HG03095 (cell line): ENCODE measurements at regions not wholly inside any gene's neighbourhood (a gene's known extent, or its start where the extent isn't known, plus 50 kb on each side); places are given as distances from the start of the nearest gene placed in this dataset.
"Not testable (repeated sequence)": the region's sequence is repeated elsewhere in the genome, so short reads cannot be mapped to it uniquely, and the experiment has no call there.

ENCODE experiments used
- ATAC-seq: cut with Tn5 transposase; IDR thresholded peaks from one replicate; pipeline ENCODE4 v1.9.1; 2021; ENCODE audit warnings: moderate library complexity; ENCODE audit not compliant: unreplicated experiment

DNA sequence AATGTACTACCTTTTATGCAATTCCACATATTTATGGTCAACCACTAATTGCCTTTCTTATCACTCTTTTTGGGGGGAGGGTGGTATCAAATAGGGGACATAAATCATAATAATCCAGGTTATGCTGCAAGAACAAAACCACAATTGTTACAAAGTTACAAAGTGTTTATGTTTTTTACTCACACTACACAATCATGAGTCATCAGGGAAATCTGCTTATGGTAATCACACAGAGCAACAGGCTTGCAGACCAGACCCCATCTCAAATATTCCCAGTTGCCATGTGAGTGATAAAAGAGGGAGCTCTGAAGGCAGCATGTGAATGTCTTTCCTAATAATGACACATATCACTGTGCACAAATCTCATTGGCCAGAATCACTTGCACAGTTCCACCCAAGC, 304.7 kb upstream of the TMEFF2 start:
- no peak for ATAC-seq

DNA sequence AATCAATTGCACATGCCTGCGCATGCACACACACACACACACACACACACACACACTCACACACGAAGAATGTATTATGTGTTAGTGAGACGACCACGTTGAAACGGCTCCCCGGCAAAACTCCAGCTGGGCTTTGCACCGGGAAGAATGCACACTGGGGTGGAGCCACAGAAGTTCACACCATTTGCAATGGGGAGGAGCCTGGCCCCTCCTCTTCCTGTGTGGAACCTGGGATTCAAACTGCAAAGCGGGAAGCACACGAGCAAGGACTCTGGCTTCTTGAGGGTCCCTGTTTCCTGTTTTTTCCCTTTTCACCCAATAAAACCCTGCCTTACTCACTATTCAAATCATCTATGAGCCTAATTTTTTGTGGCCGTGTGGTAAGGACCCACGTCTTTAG, 304.0 kb upstream of the TMEFF2 start:
- no peak for ATAC-seq

- not testable (repeated sequence) for ATAC-seq
These were observed 293.4 kb upstream of the TMEFF2 start for GRCh38 chr2:192488158-192488557.

DNA sequence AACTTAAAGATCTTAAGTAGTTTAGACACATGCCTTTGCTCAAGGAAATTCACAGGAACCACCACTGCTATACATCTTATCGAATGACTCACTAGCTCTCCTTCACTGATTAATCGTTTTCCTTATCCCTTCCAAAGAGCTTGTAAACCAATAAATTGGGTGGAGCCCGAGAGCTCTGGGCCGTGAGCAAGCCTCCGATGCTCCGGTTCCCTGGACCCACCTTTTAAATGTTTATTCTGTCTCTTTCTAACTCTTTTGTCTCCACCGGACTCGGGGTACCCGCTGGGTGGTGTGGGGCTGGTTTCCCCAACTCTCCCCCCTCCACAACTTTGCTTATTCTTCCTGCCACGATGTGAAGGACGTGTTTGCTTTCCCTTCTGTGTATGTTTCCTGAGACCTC, 292.9 kb upstream of the TMEFF2 start:
- ATAC-seq = no peak

- ATAC-seq = no peak
These were observed 290.2 kb upstream of the TMEFF2 start for GRCh38 chr2:192484903-192485302.

GRCh38 chr2:192480984-192481383, 286.3 kb upstream of the TMEFF2 start:
- no peak for ATAC-seq

DNA sequence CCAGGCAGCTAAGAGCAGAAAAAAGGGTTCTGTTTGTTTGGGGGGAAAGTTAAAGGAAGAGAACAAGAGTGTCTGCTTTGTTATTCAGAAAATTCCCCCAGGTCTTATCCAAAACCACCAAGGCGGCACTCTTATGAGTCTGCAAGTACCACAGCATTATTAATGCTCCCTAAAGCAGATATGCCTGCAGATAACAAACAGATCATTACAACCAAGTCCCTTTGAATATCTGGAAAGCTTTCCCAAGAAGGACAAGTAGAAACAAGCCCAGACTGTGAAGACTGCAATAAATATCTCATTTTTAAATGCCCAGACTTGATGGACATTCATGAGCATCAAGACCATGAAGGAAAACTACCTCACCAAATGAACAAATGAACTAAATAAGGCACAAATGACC, 278.6 kb upstream of the TMEFF2 start:
- ATAC-seq = no peak

DNA sequence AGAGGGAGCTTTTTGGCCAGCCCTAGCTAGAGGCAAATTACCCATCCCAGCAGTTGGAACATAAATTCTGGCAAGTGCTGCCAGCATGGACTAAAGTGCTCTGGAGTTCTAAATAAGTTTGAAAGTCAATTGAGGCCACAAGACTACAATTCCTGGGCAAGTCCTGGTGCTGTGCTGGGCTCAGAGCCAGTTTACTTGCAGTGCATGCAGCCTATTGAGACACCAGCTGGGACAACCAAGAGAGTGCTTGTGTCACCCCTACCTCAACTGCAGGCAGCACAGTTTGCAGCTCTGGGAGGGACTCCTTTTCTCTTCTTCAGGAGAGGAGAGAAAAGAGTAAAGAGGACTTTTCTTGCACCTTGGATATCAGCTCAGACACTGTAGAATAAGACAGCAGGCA, 277.2 kb upstream of the TMEFF2 start:
- no peak for ATAC-seq

GRCh38 chr2:192469612-192470011, 274.9 kb upstream of the TMEFF2 start:
- no peak for ATAC-seq

- ATAC-seq = no peak
These were observed 273.4 kb upstream of the TMEFF2 start for GRCh38 chr2:192467953-192468660.

GRCh38 chr2:192465141-192465540, 270.4 kb upstream of the TMEFF2 start:
- no peak for ATAC-seq

GRCh38 chr2:192459422-192459821, 264.7 kb upstream of the TMEFF2 start:
- no peak for ATAC-seq

DNA sequence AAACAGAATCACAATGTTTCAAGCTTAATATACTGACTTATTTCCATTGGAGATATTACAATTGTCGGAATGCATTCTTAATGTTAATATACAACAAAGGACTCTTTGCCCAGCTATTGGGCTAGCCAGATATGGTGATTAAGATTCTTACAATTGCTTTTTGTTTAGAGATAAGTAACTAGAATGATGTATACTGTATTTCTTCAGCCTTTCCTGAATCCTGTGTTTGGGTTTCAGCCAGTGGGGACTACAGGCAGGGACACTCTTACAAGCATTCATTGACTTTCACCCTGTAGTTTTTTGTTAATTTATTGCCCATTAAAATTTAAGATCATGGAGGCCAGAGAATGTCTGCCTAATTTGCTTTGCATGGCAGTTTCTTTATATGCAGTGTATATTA, 254.1 kb upstream of the TMEFF2 start:
- ATAC-seq = no peak

DNA sequence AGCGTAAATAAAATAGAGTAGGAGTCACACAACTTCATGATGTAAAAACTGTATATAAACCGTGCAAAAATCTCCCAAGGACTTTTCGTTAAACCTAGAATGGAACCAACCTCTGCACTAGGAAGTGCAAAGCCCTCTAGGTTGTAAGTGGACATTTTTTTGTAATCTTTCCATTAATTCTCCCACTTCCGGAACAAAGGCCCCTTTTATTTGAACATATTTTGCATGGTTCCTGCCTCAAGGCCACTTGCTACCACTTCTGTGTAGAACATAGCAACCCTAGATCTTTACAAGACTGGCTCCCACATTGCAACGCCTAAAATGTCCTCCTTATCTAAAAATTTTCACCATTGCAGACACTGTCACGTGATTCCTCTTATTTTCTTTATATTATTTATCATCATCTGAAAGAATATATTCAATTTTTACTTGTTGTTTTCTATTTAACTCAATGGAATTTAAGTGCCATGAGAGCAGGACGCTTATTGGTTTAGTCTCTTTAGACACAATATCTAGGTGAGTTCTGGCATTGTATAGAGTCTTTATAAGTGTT, 249.6 kb upstream of the TMEFF2 start:
- ATAC-seq = no peak

DNA sequence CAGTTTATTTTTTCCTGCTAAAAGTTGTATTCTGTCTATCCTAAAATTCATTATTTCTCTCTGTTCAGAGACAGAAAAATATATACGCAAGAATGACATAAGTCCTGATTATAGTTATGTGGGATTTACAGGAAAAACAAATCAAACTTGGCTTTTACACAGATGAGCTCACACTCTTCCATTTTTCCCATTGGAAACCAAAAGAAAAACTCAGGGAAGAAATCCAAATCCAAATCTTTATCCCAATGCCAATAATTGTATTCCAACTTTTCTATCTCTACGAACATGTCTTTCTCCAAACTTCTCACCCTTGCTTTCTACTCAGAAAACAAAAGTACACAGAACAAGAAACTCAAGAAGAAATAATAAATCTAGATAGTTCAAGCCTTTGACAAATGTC, 249.1 kb upstream of the TMEFF2 start:
- ATAC-seq = no peak

DNA sequence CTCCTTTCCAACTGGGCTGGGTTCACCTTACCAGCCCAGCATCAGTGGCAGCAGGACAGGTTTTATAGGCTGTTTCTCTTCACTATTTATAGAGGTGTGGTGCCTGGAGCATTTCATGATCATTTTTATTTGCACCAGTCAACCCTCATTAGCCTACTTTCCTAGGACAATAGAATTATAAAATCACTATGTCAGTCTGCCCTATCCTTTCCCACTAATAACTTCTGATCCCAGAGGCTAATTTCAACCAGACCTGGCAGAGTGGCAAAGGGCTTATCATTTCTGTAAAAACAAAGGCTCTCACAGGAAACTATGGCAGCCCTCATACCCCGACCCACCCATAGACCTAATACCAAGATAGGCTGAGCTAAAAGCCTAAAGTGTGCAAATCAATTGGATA, 243.5 kb upstream of the TMEFF2 start:
- no peak for ATAC-seq

DNA sequence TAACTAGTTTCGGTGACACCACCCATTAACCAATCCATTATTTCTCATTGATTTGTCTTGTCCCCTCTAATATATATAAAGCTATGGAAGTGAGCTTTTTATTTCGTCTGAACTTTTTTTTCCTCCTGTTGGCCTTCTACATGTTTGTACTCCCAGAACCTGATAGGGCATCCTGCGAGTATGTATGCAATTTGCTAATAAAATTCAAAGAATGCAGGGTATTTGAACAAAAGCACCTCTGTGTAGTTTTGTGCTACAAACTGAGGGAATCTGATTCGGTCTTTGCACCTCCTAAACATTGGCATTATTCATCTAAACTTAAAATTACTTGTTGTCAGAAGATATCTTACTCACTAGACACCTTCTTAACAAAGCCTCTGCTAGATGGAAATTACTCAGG, 242.9 kb upstream of the TMEFF2 start:
- ATAC-seq = no peak

DNA sequence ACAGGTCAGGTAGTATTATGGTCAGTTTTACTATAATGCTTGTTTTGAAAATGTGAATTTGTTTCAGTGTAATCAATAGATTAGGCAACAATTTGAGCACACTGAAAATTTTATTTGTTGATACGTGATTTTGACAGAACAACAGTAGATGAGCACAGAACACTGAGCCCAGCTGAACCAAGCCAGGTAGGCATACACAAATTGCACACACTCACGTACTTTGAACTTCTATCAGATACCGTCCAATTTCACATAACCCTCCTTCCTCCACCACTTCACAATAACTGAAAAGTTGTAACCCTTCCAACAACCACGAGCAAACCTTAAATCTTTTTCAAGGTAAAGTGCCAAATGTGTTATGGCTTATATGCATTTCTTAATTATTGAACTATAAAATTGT, 229.5 kb upstream of the TMEFF2 start:
- ATAC-seq = no peak

DNA sequence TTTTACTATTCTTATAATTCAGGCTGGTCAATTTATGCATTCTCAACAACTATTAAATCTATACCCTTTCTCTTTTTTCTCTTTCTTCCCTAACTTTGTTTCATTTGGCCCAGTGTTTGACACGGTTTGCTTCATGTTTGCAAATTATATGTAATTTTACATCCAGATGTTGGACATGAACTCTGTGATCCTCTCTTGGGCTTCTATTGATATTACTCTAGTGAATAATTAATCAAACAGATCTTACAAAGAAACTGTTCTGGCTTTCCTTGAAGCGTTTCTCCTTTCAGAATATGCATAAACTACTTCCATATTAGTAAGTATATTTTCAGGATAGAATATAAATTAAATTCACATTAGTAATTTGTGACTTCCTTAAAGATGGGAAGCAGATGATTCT, 225.1 kb upstream of the TMEFF2 start:
- no peak for ATAC-seq

DNA sequence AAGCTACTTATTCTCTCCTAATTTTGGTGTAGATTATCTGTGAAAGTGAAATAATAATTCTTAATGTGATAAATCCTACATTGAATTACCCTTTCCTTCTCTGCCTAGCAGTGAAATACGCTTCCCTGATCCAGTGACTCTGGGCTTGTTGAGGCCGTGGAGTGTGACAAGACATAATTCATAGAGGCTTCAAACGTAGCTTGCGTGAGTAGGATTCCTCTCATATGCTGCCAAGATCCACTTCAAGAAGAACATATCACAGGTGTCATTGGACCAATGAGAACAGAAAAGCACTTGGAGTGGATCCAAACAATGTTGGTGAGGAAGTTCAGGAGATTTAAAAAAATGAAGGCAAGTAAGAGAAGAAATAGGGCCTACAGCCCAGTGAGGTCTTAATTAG, 221.3 kb upstream of the TMEFF2 start:
- ATAC-seq = no peak

DNA sequence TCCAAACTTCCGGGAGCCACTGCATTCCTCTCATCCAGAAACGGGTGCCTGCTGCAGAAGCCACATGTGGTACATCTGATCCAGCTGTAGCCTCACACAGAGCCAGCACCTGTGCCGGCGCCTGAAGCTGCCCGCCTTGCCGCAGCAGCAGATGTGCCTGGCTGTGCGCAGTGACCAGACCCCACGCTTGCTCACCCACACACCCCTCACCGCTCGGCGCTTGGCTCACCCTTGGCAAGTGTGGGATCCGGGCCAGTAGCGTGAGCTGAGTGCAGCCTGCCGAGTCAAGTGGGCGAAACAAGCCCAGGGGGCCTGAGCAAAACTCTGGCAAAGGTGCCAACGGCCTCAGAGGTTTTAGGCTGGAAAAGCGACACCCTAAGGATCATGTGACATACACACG, 220.1 kb upstream of the TMEFF2 start:
- no peak for ATAC-seq

DNA sequence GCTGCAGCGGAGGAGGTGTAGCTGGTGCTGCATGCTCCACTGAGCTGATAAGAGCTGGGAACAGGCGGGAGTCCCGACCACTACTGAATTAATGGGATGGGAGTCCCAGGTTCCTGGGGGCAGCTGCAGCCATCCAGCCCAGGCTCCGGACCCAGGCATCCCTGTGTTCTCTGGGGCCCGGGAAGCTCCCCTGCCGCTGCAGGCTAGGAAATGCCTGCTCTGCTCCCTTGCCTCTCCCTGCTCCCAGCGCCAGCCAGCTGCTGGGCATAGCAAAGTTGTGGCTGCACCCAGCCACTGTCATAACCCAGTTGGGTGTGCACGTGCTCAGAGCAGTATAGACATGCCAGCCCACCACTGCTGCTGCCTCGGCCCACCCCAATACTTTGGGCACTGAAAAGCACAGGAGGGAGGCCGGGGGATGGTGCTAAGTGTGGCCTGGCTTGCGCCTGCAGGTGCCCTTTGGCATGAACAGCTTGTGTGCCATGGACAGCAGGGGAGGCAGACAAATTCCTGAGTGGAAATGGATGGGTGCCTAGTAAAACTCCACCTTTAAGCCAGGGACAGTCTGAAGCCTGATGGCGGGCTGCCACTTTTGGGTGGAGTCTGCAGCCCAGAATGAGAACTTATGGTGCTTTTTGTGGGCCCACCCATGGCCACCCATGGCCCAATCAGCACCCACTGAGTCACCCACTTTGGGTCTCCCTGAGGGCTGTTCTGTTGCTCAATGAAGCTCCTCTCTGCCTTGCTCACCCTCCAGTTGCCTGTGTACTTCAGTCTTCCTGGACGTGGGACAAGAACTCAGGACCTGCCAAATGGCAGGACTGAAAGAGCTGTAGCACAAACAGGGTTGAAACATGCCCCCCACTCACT, 219.3 kb upstream of the TMEFF2 start:
- no peak for ATAC-seq
